ENCODE measurements at regions not wholly inside any gene's neighbourhood (a gene's known extent, or its start where the extent isn't known, plus 50 kb on each side); places are given as distances from the start of the nearest gene placed in this dataset.
"Not testable (repeated sequence)": the region's sequence is repeated elsewhere in the genome, so short reads cannot be mapped to it uniquely, and the experiment has no call there.

DNA sequence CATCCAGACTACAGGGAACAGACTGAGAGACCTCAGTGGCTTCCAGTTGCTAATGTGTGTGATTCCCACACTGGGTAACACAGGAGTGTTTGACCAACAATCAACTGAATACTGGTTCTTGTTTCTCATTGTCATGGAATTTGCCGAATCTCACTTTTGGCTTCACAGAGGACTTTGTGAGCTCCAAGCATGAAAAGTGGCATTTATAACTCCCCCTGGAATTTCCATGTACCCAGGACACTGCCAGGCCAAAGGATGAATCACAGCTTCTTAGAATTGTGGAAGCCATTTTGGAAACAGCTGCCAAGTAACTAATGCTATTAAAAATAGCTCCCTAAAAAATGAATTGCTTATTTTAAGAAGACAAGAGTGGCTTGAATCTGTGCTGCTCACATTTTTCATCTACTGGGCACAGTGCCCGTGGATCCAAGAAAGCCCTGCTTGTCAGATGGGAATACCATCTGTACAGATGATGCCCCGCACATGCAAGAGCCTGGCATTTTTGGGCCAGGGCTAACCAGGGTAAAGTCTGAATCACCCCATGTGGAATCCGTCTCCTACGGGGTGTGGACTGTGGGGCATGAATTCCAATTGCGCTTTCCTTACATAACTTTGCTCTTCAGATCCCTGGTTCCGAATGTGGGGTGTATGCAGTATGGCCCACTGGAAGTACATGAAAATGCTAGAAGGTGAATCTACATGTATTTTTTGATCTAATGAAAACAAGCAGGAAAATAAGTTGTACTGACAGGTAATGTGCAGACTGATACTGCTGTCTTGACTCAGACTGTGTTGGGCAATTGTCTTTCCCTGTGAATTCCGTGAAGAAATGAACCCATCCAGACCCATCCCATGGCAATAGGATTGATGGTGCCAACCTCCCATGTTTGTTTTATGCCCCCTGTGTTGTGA lies 487.3 kb downstream of the SIPA1L2 start:
- peak overlapping the region; percentile 85 for H2AFZ ChIP-seq (ENCODE audit: control insufficient read depth, low read length)
- peak; percentile 87 for FAIRE-seq

DNA sequence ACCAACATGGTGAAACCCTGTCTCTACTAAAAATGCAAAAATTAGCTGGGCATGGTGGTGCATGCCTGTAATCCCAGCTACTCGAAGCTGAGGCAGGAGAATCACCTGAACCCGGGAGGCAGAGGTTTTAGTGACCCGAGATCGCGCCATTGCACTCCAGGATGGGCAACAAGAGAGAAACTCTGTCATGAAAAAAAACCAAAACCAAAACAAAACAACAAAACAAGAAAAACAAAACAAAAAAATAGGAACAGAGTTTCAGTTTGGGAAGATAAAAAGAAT lies 488.8 kb downstream of the SIPA1L2 start:
- H3K4me3 ChIP-seq (ENCODE audit: control insufficient read depth in 2 of 3, extremely low read depth in 1 of 3, insufficient read depth in 2 of 3, low read depth in 1 of 3, low read length in 3 of 3); H3K36me3 ChIP-seq (ENCODE audit: control insufficient read depth in 2 of 2, extremely low read depth in 1 of 2, insufficient read depth in 2 of 2, low read length in 2 of 2); H3K9me3 ChIP-seq (ENCODE audit: control insufficient read depth, low read depth, low read length); H2AFZ ChIP-seq (ENCODE audit: control insufficient read depth, low read length); H3K9ac ChIP-seq (ENCODE audit: control insufficient read depth, extremely low read depth, insufficient read depth, low read length); H4K20me1 ChIP-seq (ENCODE audit: control insufficient read depth, extremely low read depth, insufficient read depth, low read length); H3K27me3 ChIP-seq (ENCODE audit: control insufficient read depth, extremely low read depth, insufficient read depth, low read length); DNase-seq (ENCODE audit: low read depth, low spot score); H3K9me1 ChIP-seq (ENCODE audit: control insufficient read depth, extremely low read depth, insufficient read depth, low read length); H3K79me2 ChIP-seq (ENCODE audit: control insufficient read depth, insufficient read depth, low read length); H3K27ac ChIP-seq (ENCODE audit: control insufficient read depth, insufficient read depth, low read length); FAIRE-seq; H3K4me2 ChIP-seq (ENCODE audit: control insufficient read depth, extremely low read depth, insufficient read depth, low read depth, low read length); dilution Hi-C loops (cut with MboI; ENCODE audit: extremely low pct_ligation_motif_present, low sequenced_read_pairs): not testable (repeated sequence)
- H3K4me1 ChIP-seq (ENCODE audit: control insufficient read depth, extremely low read depth, insufficient read depth, low read length): peaks cover 15% of the 10 kb centered on the region

More for the DNA sequence above, 487.3 kb downstream of the SIPA1L2 start:
- dilution Hi-C loops (cut with MboI; ENCODE audit: extremely low pct_ligation_motif_present, low sequenced_read_pairs): no loop called here
- H3K9me1 ChIP-seq (ENCODE audit: control insufficient read depth, extremely low read depth, insufficient read depth, low read length): no peaks in the 10 kb centered on the region
- peaks cover 15% of the 10 kb centered on the region for H3K4me1 ChIP-seq (ENCODE audit: control insufficient read depth, extremely low read depth, insufficient read depth, low read length)
- H3K79me2 ChIP-seq (ENCODE audit: control insufficient read depth, insufficient read depth, low read length): no peaks in the 10 kb centered on the region
- H4K20me1 ChIP-seq (ENCODE audit: control insufficient read depth, extremely low read depth, insufficient read depth, low read length): no peaks in the 10 kb centered on the region
- H3K4me2 ChIP-seq (ENCODE audit: control insufficient read depth, extremely low read depth, insufficient read depth, low read depth, low read length): peak overlapping the region; percentile 35
- peak; percentile 75 for DNase-seq (ENCODE audit: low read depth, low spot score)
- peaks cover 2% of the 10 kb centered on the region for H3K9me3 ChIP-seq (ENCODE audit: control insufficient read depth, low read depth, low read length)
- H3K4me3 ChIP-seq (ENCODE audit: control insufficient read depth in 2 of 3, extremely low read depth in 1 of 3, insufficient read depth in 2 of 3, low read depth in 1 of 3, low read length in 3 of 3): peak overlapping the region in 1 of 3 experiments; percentile 28
- H3K36me3 ChIP-seq (ENCODE audit: control insufficient read depth in 2 of 2, extremely low read depth in 1 of 2, insufficient read depth in 2 of 2, low read length in 2 of 2): no peaks in the 10 kb centered on the region
- H3K27me3 ChIP-seq (ENCODE audit: control insufficient read depth, extremely low read depth, insufficient read depth, low read length): no peaks in the 10 kb centered on the region
- TF ChIP-seq EZH2 (IDR thresholded peaks at IDR 0.05; ENCODE audit: low read length): no peak
- TF ChIP-seq, protein P1, sequence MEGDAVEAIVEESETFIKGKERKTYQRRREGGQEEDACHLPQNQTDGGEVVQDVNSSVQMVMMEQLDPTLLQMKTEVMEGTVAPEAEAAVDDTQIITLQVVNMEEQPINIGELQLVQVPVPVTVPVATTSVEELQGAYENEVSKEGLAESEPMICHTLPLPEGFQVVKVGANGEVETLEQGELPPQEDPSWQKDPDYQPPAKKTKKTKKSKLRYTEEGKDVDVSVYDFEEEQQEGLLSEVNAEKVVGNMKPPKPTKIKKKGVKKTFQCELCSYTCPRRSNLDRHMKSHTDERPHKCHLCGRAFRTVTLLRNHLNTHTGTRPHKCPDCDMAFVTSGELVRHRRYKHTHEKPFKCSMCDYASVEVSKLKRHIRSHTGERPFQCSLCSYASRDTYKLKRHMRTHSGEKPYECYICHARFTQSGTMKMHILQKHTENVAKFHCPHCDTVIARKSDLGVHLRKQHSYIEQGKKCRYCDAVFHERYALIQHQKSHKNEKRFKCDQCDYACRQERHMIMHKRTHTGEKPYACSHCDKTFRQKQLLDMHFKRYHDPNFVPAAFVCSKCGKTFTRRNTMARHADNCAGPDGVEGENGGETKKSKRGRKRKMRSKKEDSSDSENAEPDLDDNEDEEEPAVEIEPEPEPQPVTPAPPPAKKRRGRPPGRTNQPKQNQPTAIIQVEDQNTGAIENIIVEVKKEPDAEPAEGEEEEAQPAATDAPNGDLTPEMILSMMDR (optimal IDR thresholded peaks at IDR 0.05 in 1 of 3, IDR thresholded peaks at IDR 0.05 in 1 of 3, conservative IDR thresholded peaks at IDR 0.05 in 1 of 3; ENCODE audit: extremely low read depth in 1 of 3, insufficient read depth in 2 of 3, low read length in 3 of 3): no peak
- peak overlapping the region; percentile 30 for H3K9ac ChIP-seq (ENCODE audit: control insufficient read depth, extremely low read depth, insufficient read depth, low read length)
- peak overlapping the region; percentile 70 for H3K27ac ChIP-seq (ENCODE audit: control insufficient read depth, insufficient read depth, low read length)

Measured in keratinocyte (primary cell).